ENCODE measurements at regions not wholly inside any gene's neighbourhood (a gene's known extent, or its start where the extent isn't known, plus 50 kb on each side); places are given as distances from the start of the nearest gene placed in this dataset.
"Not testable (repeated sequence)": the region's sequence is repeated elsewhere in the genome, so short reads cannot be mapped to it uniquely, and the experiment has no call there.

DNA sequence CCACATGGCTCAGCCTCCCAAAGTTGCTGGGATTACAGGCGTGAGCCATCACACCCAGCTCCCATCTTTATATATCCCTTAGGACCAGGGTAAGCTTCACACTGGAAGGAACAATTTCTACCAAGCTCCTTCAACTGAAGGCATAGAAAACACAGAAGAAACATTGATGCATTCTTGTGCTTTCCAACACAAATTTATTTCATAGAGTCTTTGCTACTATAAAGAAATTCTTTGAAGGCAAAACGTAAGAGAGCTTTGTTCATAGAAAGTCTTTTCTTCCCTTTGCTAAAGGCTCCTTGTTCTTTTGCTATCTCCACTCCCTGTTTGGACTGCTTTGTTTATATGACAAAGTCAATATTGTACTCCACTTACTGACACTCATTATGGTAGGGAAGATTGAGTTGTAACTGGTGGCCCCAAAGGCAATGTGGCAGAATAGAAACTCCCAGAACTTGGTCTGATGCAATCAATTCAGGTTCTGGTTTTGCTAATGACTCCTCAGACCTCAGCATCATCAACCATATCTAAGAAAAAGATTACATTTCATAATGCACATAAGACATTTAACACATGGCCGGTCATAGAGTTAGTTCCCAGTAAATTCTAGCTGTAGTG lies 97.4 kb upstream of the CLINT1 start:
- peak; percentile 7 for DNase-seq

DNA sequence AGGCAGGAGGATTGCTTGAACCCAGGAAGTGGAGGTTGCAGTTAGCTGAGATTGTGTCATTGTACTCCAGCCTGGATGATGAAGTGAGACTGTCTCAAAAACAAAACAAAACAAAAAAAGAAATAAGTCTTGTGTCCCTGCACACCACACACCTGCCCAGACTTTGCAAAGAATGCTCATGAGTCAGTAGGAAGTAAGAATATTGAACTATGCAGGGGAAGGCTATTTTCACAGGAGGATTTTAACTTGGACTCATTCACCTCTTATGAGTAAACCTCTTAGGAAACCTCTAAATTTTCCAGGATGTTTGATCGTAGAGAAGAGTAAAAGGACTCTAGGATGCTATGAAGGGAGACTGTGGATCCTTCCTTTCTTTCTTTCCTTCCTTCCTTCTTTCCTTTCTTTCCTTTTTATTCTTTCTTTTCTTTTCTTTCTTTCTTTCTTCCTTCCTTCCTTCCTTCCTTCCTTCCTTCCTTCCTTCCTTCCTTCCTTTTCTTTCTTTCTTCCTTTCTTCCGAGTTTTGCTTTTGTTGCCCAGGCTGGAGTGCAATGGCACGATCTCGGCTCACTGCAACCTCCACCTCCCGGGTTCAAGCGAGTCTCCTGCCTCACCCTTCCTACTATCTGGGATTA lies 96.7 kb upstream of the CLINT1 start:
- no peak for DNase-seq

DNA sequence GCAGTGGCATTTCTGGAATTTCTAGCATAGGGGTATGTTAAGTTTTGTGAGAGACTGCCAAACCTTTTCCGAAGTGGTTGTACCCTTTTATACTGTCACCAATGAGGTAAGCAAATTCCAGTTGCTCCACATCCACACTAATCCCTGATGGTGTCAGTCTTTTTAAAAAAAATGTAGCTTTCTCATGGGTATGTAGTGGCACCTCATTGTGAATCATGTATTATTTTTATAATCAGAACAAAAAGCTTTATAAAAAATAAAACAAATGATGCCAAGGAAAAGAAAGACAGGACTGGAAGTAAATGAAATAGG lies 93.4 kb upstream of the CLINT1 start:
- DNase-seq, result no peak

- DNase-seq, result peak; percentile 9
Observed at GRCh38 chr5:157951673-157952373, 92.9 kb upstream of the CLINT1 start.

- DNase-seq, result no peak
Observed at GRCh38 chr5:157949520-157949919, 90.6 kb upstream of the CLINT1 start.

DNA sequence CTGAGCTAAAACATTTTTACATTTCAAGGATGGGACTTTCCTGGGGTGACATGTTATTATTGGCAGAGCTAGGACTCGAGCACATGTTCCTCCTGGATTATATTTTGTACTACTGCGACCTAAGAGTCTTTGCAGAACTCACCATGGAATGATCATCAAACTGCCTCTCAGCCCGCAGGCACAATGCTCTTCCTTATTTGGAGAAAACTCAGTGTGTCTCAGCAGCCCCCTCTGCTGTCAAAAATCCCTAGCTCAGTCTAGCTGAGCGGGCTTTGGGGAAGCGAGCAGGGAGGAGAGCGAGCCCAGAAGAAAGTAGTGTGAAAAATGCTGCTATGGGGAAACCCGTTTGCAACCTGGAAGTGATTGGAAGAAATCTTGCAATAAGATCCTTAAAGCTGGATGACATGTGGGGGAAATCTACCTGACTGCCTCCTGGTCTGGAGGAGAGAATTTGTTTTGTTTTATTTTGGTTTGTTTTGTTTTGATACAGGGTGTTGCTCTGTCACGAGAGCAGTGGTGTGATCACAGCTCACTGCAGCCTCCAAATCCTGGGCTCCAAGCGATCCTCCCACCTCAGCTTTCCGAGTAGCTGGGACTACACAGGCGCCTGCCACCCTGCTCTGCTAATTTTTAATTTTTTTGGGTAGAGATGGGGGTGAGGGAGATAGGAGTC lies 89.9 kb upstream of the CLINT1 start:
- DNase-seq, result peak; percentile 94

DNA sequence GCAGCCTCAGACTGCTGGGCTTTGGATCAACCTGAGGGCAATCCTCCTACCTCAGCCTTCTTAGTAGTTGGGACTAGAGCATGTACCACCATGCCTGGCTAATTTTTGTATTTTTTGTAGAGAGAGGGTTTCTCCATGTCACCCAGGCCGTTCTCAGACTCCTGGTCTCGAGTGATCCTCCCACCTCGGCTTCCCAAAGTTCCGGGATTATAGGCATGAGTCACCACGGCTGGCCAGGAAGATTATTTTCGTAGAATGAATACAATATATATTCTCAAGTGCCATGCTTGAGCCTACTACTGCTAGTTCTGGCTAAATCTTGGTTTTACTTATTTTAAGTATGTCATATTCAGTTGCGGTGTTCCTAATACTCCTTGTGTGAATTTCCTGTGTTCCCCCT lies 88.2 kb upstream of the CLINT1 start:
- no peak for DNase-seq

GRCh38 chr5:157945822-157946221 lies 86.9 kb upstream of the CLINT1 start:
- DNase-seq, result not testable (repeated sequence)

- DNase-seq, result no peak
Observed at GRCh38 chr5:157944938-157945337, 86.0 kb upstream of the CLINT1 start.

GRCh38 chr5:157944077-157944633 lies 85.2 kb upstream of the CLINT1 start:
- DNase-seq, result no peak

- no peak for DNase-seq
Observed at GRCh38 chr5:157942595-157942994, 83.7 kb upstream of the CLINT1 start.

- DNase-seq, result no peak
Observed at GRCh38 chr5:157941616-157942015, 82.7 kb upstream of the CLINT1 start.

- not testable (repeated sequence) for DNase-seq
Observed at GRCh38 chr5:157938101-157938500, 79.2 kb upstream of the CLINT1 start.

- DNase-seq, result not testable (repeated sequence)
Observed at GRCh38 chr5:157936776-157937501, 78.0 kb upstream of the CLINT1 start.

GRCh38 chr5:157934600-157934999 lies 75.7 kb upstream of the CLINT1 start:
- peak; percentile 26 for DNase-seq

- no peak for DNase-seq
Observed at GRCh38 chr5:157933005-157933404, 74.1 kb upstream of the CLINT1 start.

- DNase-seq, result peak; percentile 78
Observed at GRCh38 chr5:157930710-157931109, 71.8 kb upstream of the CLINT1 start.

- DNase-seq, result no peak
Observed at GRCh38 chr5:157926977-157927376, 68.0 kb upstream of the CLINT1 start.

GRCh38 chr5:157925786-157926671 lies 67.1 kb upstream of the CLINT1 start:
- DNase-seq, result no peak

- DNase-seq, result no peak
Observed at GRCh38 chr5:157924931-157925729, 66.2 kb upstream of the CLINT1 start.

DNA sequence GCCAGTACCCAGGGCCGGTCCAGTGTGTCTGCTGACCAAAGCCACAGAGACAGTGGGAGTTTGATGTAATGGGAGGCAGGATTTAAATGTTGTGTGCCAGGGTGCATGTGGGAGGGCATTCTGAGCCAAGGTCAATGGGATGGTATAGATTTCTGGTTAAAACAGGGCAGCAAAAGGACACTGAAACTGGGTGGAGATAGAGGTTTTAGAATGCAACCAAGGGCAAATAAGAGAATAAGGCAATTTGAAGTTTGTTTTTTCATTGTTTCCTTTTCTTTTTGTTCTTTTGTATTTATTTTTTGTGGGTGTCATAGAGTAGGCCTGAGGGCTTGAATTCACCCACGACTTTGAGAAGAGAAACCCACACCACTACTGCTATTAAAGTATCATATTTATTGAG lies 65.5 kb upstream of the CLINT1 start:
- DNase-seq, result no peak
